ENCODE measurements at regions not wholly inside any gene's neighbourhood (a gene's known extent, or its start where the extent isn't known, plus 50 kb on each side); places are given as distances from the start of the nearest gene placed in this dataset.
"Not testable (repeated sequence)": the region's sequence is repeated elsewhere in the genome, so short reads cannot be mapped to it uniquely, and the experiment has no call there.

- not testable (repeated sequence) for H3K9ac ChIP-seq (ENCODE audit: low read length); DNase-seq; H3K79me1 ChIP-seq (replicated peaks; ENCODE audit: low read length, poor library complexity, severe bottlenecking); H2BK12ac ChIP-seq (ENCODE audit: low read length in 2 of 2); H2AK5ac ChIP-seq (ENCODE audit: low read length, severe bottlenecking); H3K4me3 ChIP-seq (ENCODE audit: insufficient read depth in 1 of 2, low read depth in 1 of 2, low read length in 2 of 2); H3K9me3 ChIP-seq (ENCODE audit: control insufficient read depth, low read length); H3K14ac ChIP-seq (ENCODE audit: low read length in 2 of 2); H4K8ac ChIP-seq (ENCODE audit: low read length); H3K23ac ChIP-seq (ENCODE audit: low read length in 2 of 2); H3K36me3 ChIP-seq (ENCODE audit: control insufficient read depth in 1 of 2, insufficient read depth in 2 of 2, low read depth in 1 of 2, low read length in 2 of 2); H3K4ac ChIP-seq (ENCODE audit: low read depth in 1 of 2, low read length in 2 of 2); H2AFZ ChIP-seq (ENCODE audit: low read depth, low read length); H3K18ac ChIP-seq (ENCODE audit: low read depth in 1 of 2, low read length in 2 of 2); H4K91ac ChIP-seq (ENCODE audit: low read length); H3K27ac ChIP-seq (ENCODE audit: low read length, poor library complexity, severe bottlenecking); H3K27me3 ChIP-seq (ENCODE audit: control insufficient read depth in 1 of 2, insufficient read depth in 1 of 2, low read length in 2 of 2); H2BK5ac ChIP-seq (ENCODE audit: low read depth, low read length, poor library complexity, severe bottlenecking); H3K4me2 ChIP-seq (ENCODE audit: low read length, poor library complexity, severe bottlenecking); H2BK120ac ChIP-seq (ENCODE audit: low read depth, low read length); H3K4me1 ChIP-seq (ENCODE audit: control insufficient read depth, insufficient read depth, low read depth, low read length)
- 98% methylated on average over 18 of the region's 18 CpGs for WGBS
- H2BK15ac ChIP-seq (ENCODE audit: low read depth, poor library complexity, severe bottlenecking), result peak overlapping the region; percentile 83
These were observed 625.2 kb upstream of the CITED2 start for GRCh38 chr6:139999661-140000060.

GRCh38 chr6:139998478-139998877 is 624.0 kb upstream of the CITED2 start:
- H3K4me1 ChIP-seq (ENCODE audit: control insufficient read depth, insufficient read depth, low read depth, low read length); H3K14ac ChIP-seq (ENCODE audit: low read length in 2 of 2); H2BK5ac ChIP-seq (ENCODE audit: low read depth, low read length, poor library complexity, severe bottlenecking); H3K4me2 ChIP-seq (ENCODE audit: low read length, poor library complexity, severe bottlenecking); DNase-seq; H2BK15ac ChIP-seq (ENCODE audit: low read depth, poor library complexity, severe bottlenecking); H2AK5ac ChIP-seq (ENCODE audit: low read length, severe bottlenecking); H3K4me3 ChIP-seq (ENCODE audit: insufficient read depth in 1 of 2, low read depth in 1 of 2, low read length in 2 of 2); H2BK12ac ChIP-seq (ENCODE audit: low read length in 2 of 2); H4K91ac ChIP-seq (ENCODE audit: low read length); H3K9ac ChIP-seq (ENCODE audit: low read length); H4K8ac ChIP-seq (ENCODE audit: low read length); H2BK120ac ChIP-seq (ENCODE audit: low read depth, low read length); H3K23ac ChIP-seq (ENCODE audit: low read length in 2 of 2); H3K27ac ChIP-seq (ENCODE audit: low read length, poor library complexity, severe bottlenecking); H3K4ac ChIP-seq (ENCODE audit: low read depth in 1 of 2, low read length in 2 of 2); H2AFZ ChIP-seq (ENCODE audit: low read depth, low read length); H3K18ac ChIP-seq (ENCODE audit: low read depth in 1 of 2, low read length in 2 of 2); H3K9me3 ChIP-seq (ENCODE audit: control insufficient read depth, low read length); H3K79me1 ChIP-seq (replicated peaks; ENCODE audit: low read length, poor library complexity, severe bottlenecking); H3K36me3 ChIP-seq (ENCODE audit: control insufficient read depth in 1 of 2, insufficient read depth in 2 of 2, low read depth in 1 of 2, low read length in 2 of 2); H3K27me3 ChIP-seq (ENCODE audit: control insufficient read depth in 1 of 2, insufficient read depth in 1 of 2, low read length in 2 of 2): not testable (repeated sequence)
- 97% methylated on average over 11 of the region's 11 CpGs for WGBS

- Histone ChIP-seq H2BK15ac (ENCODE audit: low read depth, poor library complexity, severe bottlenecking) (no peak overlapping the region), H2BK120ac (ENCODE audit: low read depth, low read length) (no peak overlapping the region), H4K91ac (ENCODE audit: low read length) (peak overlapping the region; percentile 25), H3K23ac (ENCODE audit: low read length in 2 of 2) (no peak overlapping the region), H3K4me1 (ENCODE audit: control insufficient read depth, insufficient read depth, low read depth, low read length) (peaks cover 3% of the 10 kb centered on the region), H3K79me1 (replicated peaks; ENCODE audit: low read length, poor library complexity, severe bottlenecking) (no peaks in the 10 kb centered on the region), H3K9me3 (ENCODE audit: control insufficient read depth, low read length) (peaks cover 6% of the 10 kb centered on the region), H3K27ac (ENCODE audit: low read length, poor library complexity, severe bottlenecking) (no peak overlapping the region), H3K4me2 (ENCODE audit: low read length, poor library complexity, severe bottlenecking) (no peak overlapping the region), H3K27me3 (ENCODE audit: control insufficient read depth in 1 of 2, insufficient read depth in 1 of 2, low read length in 2 of 2) (no peaks in the 10 kb centered on the region), H2BK12ac (ENCODE audit: low read length in 2 of 2) (peak overlapping the region; percentile 1 to 91), H3K36me3 (ENCODE audit: control insufficient read depth in 1 of 2, insufficient read depth in 2 of 2, low read depth in 1 of 2, low read length in 2 of 2) (no peaks in the 10 kb centered on the region), H2BK5ac (ENCODE audit: low read depth, low read length, poor library complexity, severe bottlenecking) (no peak overlapping the region), H2AFZ (ENCODE audit: low read depth, low read length) (no peak overlapping the region), H3K4ac (ENCODE audit: low read depth in 1 of 2, low read length in 2 of 2) (peak overlapping the region in 1 of 2 experiments; percentile 4), H3K4me3 (ENCODE audit: insufficient read depth in 1 of 2, low read depth in 1 of 2, low read length in 2 of 2) (no peak overlapping the region), H4K8ac (ENCODE audit: low read length) (peak overlapping the region; percentile 2), H3K9ac (ENCODE audit: low read length) (no peak overlapping the region), H3K18ac (ENCODE audit: low read depth in 1 of 2, low read length in 2 of 2) (peak overlapping the region in 1 of 2 experiments; percentile 77), H3K14ac (ENCODE audit: low read length in 2 of 2) (no peak overlapping the region), H2AK5ac (ENCODE audit: low read length, severe bottlenecking) (no peak overlapping the region)
- WGBS, result 65% methylated on average over 4 of the region's 6 CpGs
- DNase-seq, result no peak
These were observed 621.9 kb upstream of the CITED2 start for GRCh38 chr6:139996253-139996834.

GRCh38 chr6:139994998-139995397 is 620.5 kb upstream of the CITED2 start:
- no peaks in the 10 kb centered on the region for H3K27me3 ChIP-seq (ENCODE audit: control insufficient read depth in 1 of 2, insufficient read depth in 1 of 2, low read length in 2 of 2)
- peaks cover 3% of the 10 kb centered on the region for H3K4me1 ChIP-seq (ENCODE audit: control insufficient read depth, insufficient read depth, low read depth, low read length)
- no peak overlapping the region for H2BK120ac ChIP-seq (ENCODE audit: low read depth, low read length)
- no peak overlapping the region for H3K4me3 ChIP-seq (ENCODE audit: insufficient read depth in 1 of 2, low read depth in 1 of 2, low read length in 2 of 2)
- H2BK5ac ChIP-seq (ENCODE audit: low read depth, low read length, poor library complexity, severe bottlenecking), result no peak overlapping the region
- no peak overlapping the region for H3K14ac ChIP-seq (ENCODE audit: low read length in 2 of 2)
- no peak overlapping the region for H2BK15ac ChIP-seq (ENCODE audit: low read depth, poor library complexity, severe bottlenecking)
- H3K9ac ChIP-seq (ENCODE audit: low read length), result no peak overlapping the region
- no peak overlapping the region for H2BK12ac ChIP-seq (ENCODE audit: low read length in 2 of 2)
- no peak overlapping the region for H2AFZ ChIP-seq (ENCODE audit: low read depth, low read length)
- DNase-seq, result no peak
- no peak overlapping the region for H3K4ac ChIP-seq (ENCODE audit: low read depth in 1 of 2, low read length in 2 of 2)
- H3K23ac ChIP-seq (ENCODE audit: low read length in 2 of 2), result no peak overlapping the region
- no peak overlapping the region for H3K4me2 ChIP-seq (ENCODE audit: low read length, poor library complexity, severe bottlenecking)
- H3K79me1 ChIP-seq (replicated peaks; ENCODE audit: low read length, poor library complexity, severe bottlenecking), result no peaks in the 10 kb centered on the region
- no peak overlapping the region for H3K27ac ChIP-seq (ENCODE audit: low read length, poor library complexity, severe bottlenecking)
- H2AK5ac ChIP-seq (ENCODE audit: low read length, severe bottlenecking), result no peak overlapping the region
- H3K18ac ChIP-seq (ENCODE audit: low read depth in 1 of 2, low read length in 2 of 2), result no peak overlapping the region
- peaks cover 6% of the 10 kb centered on the region for H3K9me3 ChIP-seq (ENCODE audit: control insufficient read depth, low read length)
- H3K36me3 ChIP-seq (ENCODE audit: control insufficient read depth in 1 of 2, insufficient read depth in 2 of 2, low read depth in 1 of 2, low read length in 2 of 2), result no peaks in the 10 kb centered on the region
- no peak overlapping the region for H4K91ac ChIP-seq (ENCODE audit: low read length)
- no peak overlapping the region for H4K8ac ChIP-seq (ENCODE audit: low read length)
